HG02571 (cell line): ENCODE measurements at regions not wholly inside any gene's neighbourhood (a gene's known extent, or its start where the extent isn't known, plus 50 kb on each side); places are given as distances from the start of the nearest gene placed in this dataset.

Experiments
- ATAC-seq: cut with Tn5 transposase; IDR thresholded peaks from one replicate; pipeline ENCODE4 v1.9.1; 2021; ENCODE audit warnings: mild to moderate bottlenecking, moderate library complexity; ENCODE audit not compliant: unreplicated experiment

GRCh38 chr9:26329974-26330373 lies 562.6 kb downstream of the CAAP1 start:
- no peak for ATAC-seq

GRCh38 chr9:26326563-26326962 lies 566.0 kb downstream of the CAAP1 start:
- no peak for ATAC-seq

- no peak for ATAC-seq
Observed at GRCh38 chr9:26325444-26325829, 567.2 kb downstream of the CAAP1 start.

GRCh38 chr9:26324786-26325443 lies 567.7 kb downstream of the CAAP1 start:
- ATAC-seq, result no peak

- no peak for ATAC-seq
Observed at GRCh38 chr9:26321935-26322334, 570.7 kb downstream of the CAAP1 start.

- ATAC-seq, result no peak
Observed at GRCh38 chr9:26319859-26320258, 572.7 kb downstream of the CAAP1 start.

GRCh38 chr9:26313108-26313507 lies 579.5 kb downstream of the CAAP1 start:
- ATAC-seq, result no peak

GRCh38 chr9:26311463-26311995 lies 581.1 kb downstream of the CAAP1 start:
- ATAC-seq, result no peak

GRCh38 chr9:26310294-26310693 lies 582.3 kb downstream of the CAAP1 start:
- no peak for ATAC-seq

GRCh38 chr9:26308328-26308727 lies 584.3 kb downstream of the CAAP1 start:
- no peak for ATAC-seq

GRCh38 chr9:26301659-26302058 lies 590.9 kb downstream of the CAAP1 start:
- no peak for ATAC-seq

GRCh38 chr9:26301046-26301445 lies 591.6 kb downstream of the CAAP1 start:
- ATAC-seq, result no peak

- ATAC-seq, result no peak
Observed at GRCh38 chr9:26296910-26297572, 595.6 kb downstream of the CAAP1 start.

- no peak for ATAC-seq
Observed at GRCh38 chr9:26292943-26293342, 599.7 kb downstream of the CAAP1 start.

GRCh38 chr9:26271495-26272122 lies 593.4 kb upstream of the TUSC1 start:
- no peak for ATAC-seq

- ATAC-seq, result no peak
Observed at GRCh38 chr9:26266146-26266793, 588.0 kb upstream of the TUSC1 start.

- ATAC-seq, result no peak
Observed at GRCh38 chr9:26264709-26265601, 586.7 kb upstream of the TUSC1 start.

- no peak for ATAC-seq
Observed at GRCh38 chr9:26263478-26263877, 585.2 kb upstream of the TUSC1 start.

- ATAC-seq, result no peak
Observed at GRCh38 chr9:26262421-26263107, 584.3 kb upstream of the TUSC1 start.
